Endothelial cell of umbilical vein (primary cell): ENCODE measurements at regions not wholly inside any gene's neighbourhood (a gene's known extent, or its start where the extent isn't known, plus 50 kb on each side); places are given as distances from the start of the nearest gene placed in this dataset.

Experiments used
- BruUV-seq: library from RNA; stranded (reverse); fragments of 400-500 nt; replicated peaks from 2 replicates; lab custom pipeline; 2021; lab: Mats Ljungman, UMichigan
- CTCF ChIA-PET: fragments of 300-600, 350-600 bp; sonication (Branson Sonifier 250); formaldehyde crosslinking; loops from one replicate; lab custom pipeline; 2021; ENCODE audit warnings: antibody characterized with exemption, inconsistent platforms; lab: Charles Lee
- POLR2A ChIA-PET: fragments of 300-600, 350-600 bp; sonication (Branson Sonifier 250); formaldehyde crosslinking; loops from one replicate; lab custom pipeline; 2021; ENCODE audit warnings: antibody characterized with exemption, inconsistent platforms; lab: Charles Lee
- DNase-seq: peaks from one replicate; pipeline ENCODE4 v3.0.0-alpha.2; 2011; ENCODE audit warnings: low read depth, low spot score
- FAIRE-seq: peaks from 2 replicates; lab custom pipeline; 2011; peaks lifted over from hg19 to GRCh38; lab: Jason Lieb, UNC
- H2AFZ ChIP-seq: 2 replicates; pipeline ENCODE4 v1.6.0; 2012; ENCODE audit warnings: low read depth, low read length, control low read depth, inconsistent platforms
- H3K27ac ChIP-seq: 2 replicates; pipeline ENCODE4 v1.5.1; 2011; ENCODE audit warnings: low read depth, mild to moderate bottlenecking, control low read depth, low read length, moderate library complexity; ENCODE audit not compliant: insufficient read depth
- H3K27me3 ChIP-seq, 2 experiments: 2 replicates each; pipeline versions ENCODE4 v1.6.0 to v1.6.1; 2011; ENCODE audit warnings: low read length in 2 of 2, mixed read lengths in 1 of 2; ENCODE audit not compliant: control insufficient read depth in 2 of 2, insufficient read depth in 2 of 2
- H3K36me3 ChIP-seq, 2 experiments: 2 replicates in 1 of 2; 3 replicates in 1 of 2; pipeline ENCODE4 v1.5.1; 2011; ENCODE audit warnings: low read length in 2 of 2, mild to moderate bottlenecking in 1 of 2, moderate library complexity in 1 of 2; ENCODE audit not compliant: control insufficient read depth in 2 of 2, insufficient read depth in 2 of 2; ENCODE audit errors: extremely low read depth in 1 of 2
- H3K4me1 ChIP-seq: 3 replicates; pipeline ENCODE4 v1.5.1; 2011; ENCODE audit warnings: mild to moderate bottlenecking, low read length; ENCODE audit not compliant: control insufficient read depth, insufficient read depth; ENCODE audit errors: extremely low read depth
- H3K4me2 ChIP-seq: 2 replicates; pipeline ENCODE4 v1.6.1; 2011; ENCODE audit warnings: low read length, control low read depth, mixed read lengths; ENCODE audit not compliant: insufficient read depth
- H3K4me3 ChIP-seq, 3 experiments: fragments of 200-600 bp in 1 of 3; sonication (generic), shearing (Covaris generic) in 1 of 3; replicated peaks in 1 of 3; 2 replicates each; pipeline ENCODE4 v1.5.1; 2011 to 2016; ENCODE audit warnings: control low read depth in 3 of 3, low read length in 3 of 3, mild to moderate bottlenecking in 2 of 3, inconsistent platforms in 1 of 3, low read depth in 1 of 3, moderate library complexity in 1 of 3; ENCODE audit not compliant: insufficient read depth in 1 of 3
- H3K79me2 ChIP-seq: 2 replicates; pipeline ENCODE4 v1.6.0; 2012; ENCODE audit warnings: low read length, inconsistent platforms; ENCODE audit not compliant: control insufficient read depth, insufficient read depth
- H3K9ac ChIP-seq: replicated peaks from 2 replicates; pipeline ENCODE3; 2011; ENCODE audit warnings: low read length, control low read depth; ENCODE audit not compliant: insufficient read depth; ENCODE audit errors: extremely low read depth
- H3K9me1 ChIP-seq: replicated peaks from 3 replicates; pipeline ENCODE4 v1.6.0; 2011; ENCODE audit warnings: mild to moderate bottlenecking, low read length; ENCODE audit not compliant: control insufficient read depth, insufficient read depth; ENCODE audit errors: extremely low read depth
- H3K9me3 ChIP-seq: replicated peaks from 2 replicates; pipeline ENCODE4 v1.5.1; 2012; ENCODE audit warnings: low read length, inconsistent platforms; ENCODE audit not compliant: control insufficient read depth, insufficient read depth
- H4K20me1 ChIP-seq: replicated peaks from 2 replicates; pipeline ENCODE3; 2011; ENCODE audit warnings: mild to moderate bottlenecking, low read length; ENCODE audit not compliant: control insufficient read depth, insufficient read depth; ENCODE audit errors: extremely low read depth
- EZH2 ChIP-seq: IDR thresholded peaks from 2 replicates; pipeline ENCODE4 v1.6.1; 2012; ENCODE audit warnings: borderline replicate concordance, low read depth, mild to moderate bottlenecking, moderate library complexity, low read length, inconsistent platforms; ENCODE audit not compliant: severe bottlenecking
- FOS ChIP-seq: IDR thresholded peaks from 2 replicates; pipeline ENCODE4 v1.6.1; 2011; ENCODE audit warnings: mild to moderate bottlenecking, low read length, moderate library complexity, borderline replicate concordance; ENCODE audit not compliant: insufficient read depth
- GATA2 ChIP-seq: IDR thresholded peaks from 2 replicates; pipeline ENCODE4 v1.7.0; 2011; ENCODE audit warnings: low read depth, mild to moderate bottlenecking, moderate library complexity, mixed read lengths, low read length; ENCODE audit not compliant: insufficient read length, insufficient read depth
- JUN ChIP-seq: IDR thresholded peaks from 2 replicates; pipeline ENCODE4 v1.6.1; 2011; ENCODE audit warnings: borderline replicate concordance, low read depth; ENCODE audit not compliant: insufficient read length, insufficient read depth
- MYC ChIP-seq: IDR thresholded peaks from one replicate; pipeline ENCODE4 v1.6.1; 2011; ENCODE audit warnings: mild to moderate bottlenecking, low read depth, low read length
- POLR2A ChIP-seq: IDR thresholded peaks from 2 replicates; pipeline ENCODE4 v1.6.1; 2012; ENCODE audit warnings: low read depth, mild to moderate bottlenecking, control low read depth, low read length
- POLR2AphosphoS5 ChIP-seq: IDR thresholded peaks from 2 replicates; pipeline ENCODE4 v1.6.1; 2012; ENCODE audit warnings: low read depth, mild to moderate bottlenecking, control low read depth, low read length, moderate library complexity; ENCODE audit not compliant: insufficient read depth
- dilution Hi-C: fragments of 300-500 bp; cut with MboI; formaldehyde crosslinking; loops from one replicate; pipeline ENCODE4 v1.15.0; 2019; ENCODE audit warnings: low sequenced_read_pairs; ENCODE audit not compliant: extremely low pct_ligation_motif_present
- intact Hi-C: fragments of 100-400 bp; cut with micrococcal nuclease; formaldehyde crosslinking; loops from one replicate; pipeline ENCODE4 v1.10.0; 2022
- TF ChIP-seq, protein P1 (sequence below), 2 donors: IDR thresholded peaks; 1 replicate in 1 of 2; 2 replicates in 1 of 2; pipeline ENCODE4 v1.5.1; 2011; ENCODE audit warnings: low read length in 2 of 2, mild to moderate bottlenecking in 2 of 2, moderate library complexity in 2 of 2, control low read depth in 1 of 2, inconsistent platforms in 1 of 2, low read depth in 1 of 2; ENCODE audit not compliant: insufficient read depth in 1 of 2; ENCODE audit errors: extremely low read depth in 1 of 2
- TF ChIP-seq, protein P2 (sequence below): IDR thresholded peaks from 2 replicates; pipeline ENCODE4 v1.6.1; 2011; ENCODE audit not compliant: insufficient read depth, insufficient read length

DNA sequence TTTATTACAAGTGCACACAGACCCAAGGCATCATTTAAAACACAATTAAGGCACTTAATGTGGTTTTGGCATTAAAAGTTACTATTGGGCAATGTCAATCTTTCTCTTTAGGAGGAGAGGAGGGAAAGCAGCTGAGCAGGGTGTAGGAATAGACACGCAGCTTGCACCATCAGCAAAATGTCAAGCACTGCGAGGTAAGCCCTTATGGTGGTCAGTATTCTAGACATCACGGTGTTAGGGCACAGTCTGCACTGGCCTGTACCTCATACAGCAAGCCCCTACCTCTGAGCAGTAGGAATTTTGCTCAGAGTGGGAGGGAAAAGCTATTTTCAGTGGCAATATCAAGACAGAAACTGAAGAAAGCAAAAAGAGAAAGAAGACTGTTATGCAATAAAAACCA is 62.0 kb upstream of the ESRRG start:
- DNase-seq (no peak), FAIRE-seq (no peak)
- H3K27me3 ChIP-seq, result no peaks in the 10 kb centered on the region
- H3K27ac ChIP-seq, result no peak overlapping the region
- CTCF ChIA-PET, result no interaction called here
- no peaks in the 10 kb centered on the region for H3K9me3 ChIP-seq
- H3K79me2 ChIP-seq, result no peaks in the 10 kb centered on the region
- H4K20me1 ChIP-seq, result no peaks in the 10 kb centered on the region
- intact Hi-C loops (no loop called here), dilution Hi-C loops (no loop called here)
- POLR2A ChIA-PET, result no interaction called here
- H3K4me2 ChIP-seq, result no peak overlapping the region
- TF ChIP-seq GATA2 (no peak), MYC (no peak), FOS (no peak), POLR2A (no peak), POLR2AphosphoS5 (no peak), JUN (no peak), EZH2 (no peak)
- TF ChIP-seq, protein P1, sequence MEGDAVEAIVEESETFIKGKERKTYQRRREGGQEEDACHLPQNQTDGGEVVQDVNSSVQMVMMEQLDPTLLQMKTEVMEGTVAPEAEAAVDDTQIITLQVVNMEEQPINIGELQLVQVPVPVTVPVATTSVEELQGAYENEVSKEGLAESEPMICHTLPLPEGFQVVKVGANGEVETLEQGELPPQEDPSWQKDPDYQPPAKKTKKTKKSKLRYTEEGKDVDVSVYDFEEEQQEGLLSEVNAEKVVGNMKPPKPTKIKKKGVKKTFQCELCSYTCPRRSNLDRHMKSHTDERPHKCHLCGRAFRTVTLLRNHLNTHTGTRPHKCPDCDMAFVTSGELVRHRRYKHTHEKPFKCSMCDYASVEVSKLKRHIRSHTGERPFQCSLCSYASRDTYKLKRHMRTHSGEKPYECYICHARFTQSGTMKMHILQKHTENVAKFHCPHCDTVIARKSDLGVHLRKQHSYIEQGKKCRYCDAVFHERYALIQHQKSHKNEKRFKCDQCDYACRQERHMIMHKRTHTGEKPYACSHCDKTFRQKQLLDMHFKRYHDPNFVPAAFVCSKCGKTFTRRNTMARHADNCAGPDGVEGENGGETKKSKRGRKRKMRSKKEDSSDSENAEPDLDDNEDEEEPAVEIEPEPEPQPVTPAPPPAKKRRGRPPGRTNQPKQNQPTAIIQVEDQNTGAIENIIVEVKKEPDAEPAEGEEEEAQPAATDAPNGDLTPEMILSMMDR (IDR thresholded peaks at IDR 0.05; ENCODE audit: extremely low read depth in 1 of 2, insufficient read depth in 1 of 2, low read depth in 1 of 2, low read length in 2 of 2), result no peak
- TF ChIP-seq, protein P2, sequence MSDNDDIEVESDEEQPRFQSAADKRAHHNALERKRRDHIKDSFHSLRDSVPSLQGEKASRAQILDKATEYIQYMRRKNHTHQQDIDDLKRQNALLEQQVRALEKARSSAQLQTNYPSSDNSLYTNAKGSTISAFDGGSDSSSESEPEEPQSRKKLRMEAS, result no peak
- no TSS peak for BruUV-seq
- no peak overlapping the region for H2AFZ ChIP-seq
- H3K9me1 ChIP-seq, result no peaks in the 10 kb centered on the region
- H3K4me1 ChIP-seq, result no peaks in the 10 kb centered on the region
- no peaks in the 10 kb centered on the region for H3K36me3 ChIP-seq
- no peak overlapping the region for H3K9ac ChIP-seq
- H3K4me3 ChIP-seq, result no peak overlapping the region
